ENCODE measurements at regions not wholly inside any gene's neighbourhood (a gene's known extent, or its start where the extent isn't known, plus 50 kb on each side); places are given as distances from the start of the nearest gene placed in this dataset.
"Not testable (repeated sequence)": the region's sequence is repeated elsewhere in the genome, so short reads cannot be mapped to it uniquely, and the experiment has no call there.

DNA sequence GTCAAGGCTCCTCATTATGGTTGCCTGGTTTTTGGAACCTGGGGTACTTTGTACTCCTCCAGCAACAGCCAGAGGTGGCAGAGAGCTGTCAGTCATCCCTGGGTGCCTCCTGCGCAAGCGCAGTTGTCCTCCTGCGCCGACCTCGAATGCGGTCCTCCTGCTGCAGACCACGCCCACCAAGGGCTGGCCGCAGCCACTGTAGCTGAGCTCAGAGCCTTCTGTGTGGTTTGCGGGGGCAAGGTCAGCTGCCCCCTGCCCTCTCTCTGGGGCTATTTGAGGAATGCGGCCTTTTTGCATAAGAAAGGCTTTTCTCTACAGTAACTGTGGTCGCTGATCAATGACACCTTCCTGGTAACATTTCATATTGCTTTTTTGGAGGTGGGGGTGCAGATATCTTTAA is 131.3 kb upstream of the SNRPN start:
- no peak overlapping the region for H3K4me3 ChIP-seq (replicated peaks in 1 of 2; ENCODE audit: low read depth in 2 of 2, low read length in 2 of 2)
- peak in 1 of 2 donors; percentile 0 for DNase-seq (ENCODE audit: low read depth in 2 of 2)
- TF ChIP-seq, protein P1, sequence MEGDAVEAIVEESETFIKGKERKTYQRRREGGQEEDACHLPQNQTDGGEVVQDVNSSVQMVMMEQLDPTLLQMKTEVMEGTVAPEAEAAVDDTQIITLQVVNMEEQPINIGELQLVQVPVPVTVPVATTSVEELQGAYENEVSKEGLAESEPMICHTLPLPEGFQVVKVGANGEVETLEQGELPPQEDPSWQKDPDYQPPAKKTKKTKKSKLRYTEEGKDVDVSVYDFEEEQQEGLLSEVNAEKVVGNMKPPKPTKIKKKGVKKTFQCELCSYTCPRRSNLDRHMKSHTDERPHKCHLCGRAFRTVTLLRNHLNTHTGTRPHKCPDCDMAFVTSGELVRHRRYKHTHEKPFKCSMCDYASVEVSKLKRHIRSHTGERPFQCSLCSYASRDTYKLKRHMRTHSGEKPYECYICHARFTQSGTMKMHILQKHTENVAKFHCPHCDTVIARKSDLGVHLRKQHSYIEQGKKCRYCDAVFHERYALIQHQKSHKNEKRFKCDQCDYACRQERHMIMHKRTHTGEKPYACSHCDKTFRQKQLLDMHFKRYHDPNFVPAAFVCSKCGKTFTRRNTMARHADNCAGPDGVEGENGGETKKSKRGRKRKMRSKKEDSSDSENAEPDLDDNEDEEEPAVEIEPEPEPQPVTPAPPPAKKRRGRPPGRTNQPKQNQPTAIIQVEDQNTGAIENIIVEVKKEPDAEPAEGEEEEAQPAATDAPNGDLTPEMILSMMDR (IDR thresholded peaks at IDR 0.05; ENCODE audit: low read depth, low read length): no peak

GRCh38 chr15:24832282-24832681 is 122.5 kb upstream of the SNRPN start:
- no peak overlapping the region for H3K4me3 ChIP-seq (replicated peaks in 1 of 2; ENCODE audit: low read depth in 2 of 2, low read length in 2 of 2)
- DNase-seq (ENCODE audit: low read depth in 2 of 2): no peak
- TF ChIP-seq, protein P1 (IDR thresholded peaks at IDR 0.05; ENCODE audit: low read depth, low read length): no peak

DNA sequence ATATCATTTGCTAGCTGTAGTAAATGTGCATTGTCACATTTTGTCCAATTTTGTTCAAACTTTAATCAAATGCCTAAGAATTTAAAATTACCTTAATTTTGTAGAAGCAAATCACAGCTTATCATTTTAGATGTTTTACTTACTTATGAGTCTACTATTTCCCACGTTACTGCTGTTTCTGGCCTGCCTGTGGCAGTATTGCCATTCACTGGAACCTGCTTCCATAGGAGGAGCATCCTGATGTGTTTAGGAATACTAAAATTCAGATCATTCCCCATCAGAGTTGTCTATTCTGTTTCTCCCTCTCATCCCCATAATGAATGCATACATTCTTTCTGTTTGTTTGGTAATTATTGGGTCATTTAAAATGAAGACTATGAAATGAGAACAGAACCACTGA is 119.5 kb upstream of the SNRPN start:
- TF ChIP-seq, protein P1 (IDR thresholded peaks at IDR 0.05; ENCODE audit: low read depth, low read length): no peak
- no peak for DNase-seq (ENCODE audit: low read depth in 2 of 2)
- H3K4me3 ChIP-seq (replicated peaks in 1 of 2; ENCODE audit: low read depth in 2 of 2, low read length in 2 of 2): no peak overlapping the region

DNA sequence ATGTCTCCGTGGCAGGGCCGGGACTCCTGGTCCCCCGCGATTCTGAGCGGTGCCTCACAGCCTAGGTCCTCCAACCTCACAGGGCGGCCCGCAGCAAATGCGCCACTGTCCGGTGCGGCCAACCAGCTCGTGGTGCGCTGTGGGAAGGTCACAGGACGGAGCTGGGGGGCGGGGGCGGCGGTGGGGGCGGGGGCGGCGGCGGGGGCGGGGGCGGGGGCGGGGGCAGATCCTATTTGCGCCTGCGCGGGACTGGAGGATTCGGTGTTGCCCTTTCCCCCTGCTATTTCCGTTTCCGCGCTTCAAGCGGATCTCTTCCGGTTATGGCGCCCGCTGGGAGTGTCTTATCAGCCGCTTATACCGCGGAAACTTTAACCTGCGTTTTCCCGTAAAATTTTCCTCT is 106.7 kb upstream of the SNRPN start:
- peak overlapping the region; percentile 19 to 30 for H3K4me3 ChIP-seq (replicated peaks in 1 of 2; ENCODE audit: low read depth in 2 of 2, low read length in 2 of 2)
- TF ChIP-seq, protein P1 (IDR thresholded peaks at IDR 0.05; ENCODE audit: low read depth, low read length): no peak
- peak; percentile 29 to 34 for DNase-seq (ENCODE audit: low read depth in 2 of 2)

DNA sequence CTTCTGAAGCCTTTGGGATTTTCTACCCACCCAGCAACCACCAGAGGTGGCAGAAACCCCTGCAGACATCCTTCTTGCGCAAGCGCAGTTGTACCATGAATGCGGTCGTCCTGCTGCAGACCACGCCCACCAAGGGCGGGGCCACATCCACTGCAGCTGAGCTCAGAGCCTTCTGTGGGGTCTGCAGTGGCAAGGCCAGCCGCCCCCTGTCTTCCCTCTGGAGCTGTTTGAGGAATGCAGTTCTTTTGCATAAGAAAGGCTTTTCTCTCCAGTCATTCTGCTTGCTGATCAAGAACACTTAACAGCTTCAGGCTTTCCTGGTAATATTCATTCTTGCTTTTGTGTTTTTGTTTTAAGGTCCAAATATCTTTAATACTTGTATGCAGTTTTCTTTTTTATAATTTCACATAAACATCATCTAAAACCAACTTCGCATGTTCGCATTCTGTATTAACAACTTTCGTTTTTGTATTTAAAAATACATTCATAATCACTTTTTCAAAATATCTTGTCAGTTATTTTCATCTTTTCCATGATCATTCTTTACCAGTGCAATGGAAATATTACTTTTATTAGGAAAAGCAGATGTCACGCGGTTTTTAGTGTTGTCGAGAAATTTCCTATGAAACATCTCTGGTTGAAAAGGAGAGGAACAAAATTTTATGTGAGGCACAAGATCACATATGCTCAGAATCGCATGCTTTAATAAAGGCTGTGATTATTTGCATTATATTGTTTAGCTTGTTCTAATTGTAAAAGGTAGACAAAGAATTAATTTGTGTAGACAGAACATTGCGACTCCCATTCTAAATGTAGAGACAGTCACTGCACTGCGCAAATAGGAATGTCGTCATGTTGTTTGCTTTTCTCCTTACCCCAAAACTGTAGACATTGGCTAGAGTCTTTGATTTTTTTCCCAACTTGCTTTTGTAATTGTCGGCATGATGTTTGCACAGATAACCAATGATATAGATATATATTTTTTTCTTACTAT is 98.1 kb upstream of the SNRPN start:
- DNase-seq (ENCODE audit: low read depth in 2 of 2): peak in 1 of 2 donors; percentile 49
- no peak overlapping the region for H3K4me3 ChIP-seq (replicated peaks in 1 of 2; ENCODE audit: low read depth in 2 of 2, low read length in 2 of 2)
- TF ChIP-seq, protein P1 (IDR thresholded peaks at IDR 0.05; ENCODE audit: low read depth, low read length): no peak

- TF ChIP-seq, protein P1 (IDR thresholded peaks at IDR 0.05; ENCODE audit: low read depth, low read length): no peak
- no peak for DNase-seq (ENCODE audit: low read depth in 2 of 2)
- H3K4me3 ChIP-seq (replicated peaks in 1 of 2; ENCODE audit: low read depth in 2 of 2, low read length in 2 of 2): no peak overlapping the region
Observed at GRCh38 chr15:24857763-24858162, 97.0 kb upstream of the SNRPN start.

DNA sequence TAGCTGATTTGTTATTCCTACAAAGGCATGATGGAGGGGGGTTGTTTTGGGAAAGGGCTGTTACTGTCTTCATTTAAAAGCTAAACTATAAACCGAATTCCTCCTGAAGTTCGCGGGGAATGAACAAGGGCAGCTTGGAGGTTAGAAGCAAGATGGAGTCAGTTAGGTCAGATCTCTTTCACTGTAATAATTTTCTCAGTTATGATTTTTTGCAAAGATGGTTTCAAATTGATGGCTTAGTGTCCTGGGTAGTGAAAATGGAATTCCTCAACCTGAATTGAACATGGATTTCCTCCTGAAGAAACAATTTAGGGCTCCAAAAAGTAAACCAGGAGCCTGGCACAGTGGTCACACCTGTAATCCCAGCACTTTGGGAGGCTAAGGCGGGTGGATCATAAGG is 96.6 kb upstream of the SNRPN start:
- not testable (repeated sequence) for H3K4me3 ChIP-seq (replicated peaks in 1 of 2; ENCODE audit: low read depth in 2 of 2, low read length in 2 of 2); DNase-seq (ENCODE audit: low read depth in 2 of 2)
